Ovary (tissue), 3 donors: ENCODE measurements at regions not wholly inside any gene's neighbourhood (a gene's known extent, or its start where the extent isn't known, plus 50 kb on each side); places are given as distances from the start of the nearest gene placed in this dataset.

Source experiments
- POLR2A ChIP-seq: fragments of 450-650 bp; IDR thresholded peaks from one replicate; pipeline ENCODE4 v1.6.1; 2017; ENCODE audit warnings: antibody characterized with exemption, mild to moderate bottlenecking, moderate library complexity
- TF ChIP-seq, protein P1 (sequence below), 3 donors: fragments of 450-650 bp in 2 of 3; fragments of 200-600 bp in 1 of 3; IDR thresholded peaks; one replicate each; pipeline versions ENCODE4 v1.5.1 to v1.8.0; 2016 to 2022; ENCODE audit warnings: antibody characterized with exemption in 3 of 3, mild to moderate bottlenecking in 1 of 3
- donor health status: DM: no; HTN: no; CAD: no.

DNA sequence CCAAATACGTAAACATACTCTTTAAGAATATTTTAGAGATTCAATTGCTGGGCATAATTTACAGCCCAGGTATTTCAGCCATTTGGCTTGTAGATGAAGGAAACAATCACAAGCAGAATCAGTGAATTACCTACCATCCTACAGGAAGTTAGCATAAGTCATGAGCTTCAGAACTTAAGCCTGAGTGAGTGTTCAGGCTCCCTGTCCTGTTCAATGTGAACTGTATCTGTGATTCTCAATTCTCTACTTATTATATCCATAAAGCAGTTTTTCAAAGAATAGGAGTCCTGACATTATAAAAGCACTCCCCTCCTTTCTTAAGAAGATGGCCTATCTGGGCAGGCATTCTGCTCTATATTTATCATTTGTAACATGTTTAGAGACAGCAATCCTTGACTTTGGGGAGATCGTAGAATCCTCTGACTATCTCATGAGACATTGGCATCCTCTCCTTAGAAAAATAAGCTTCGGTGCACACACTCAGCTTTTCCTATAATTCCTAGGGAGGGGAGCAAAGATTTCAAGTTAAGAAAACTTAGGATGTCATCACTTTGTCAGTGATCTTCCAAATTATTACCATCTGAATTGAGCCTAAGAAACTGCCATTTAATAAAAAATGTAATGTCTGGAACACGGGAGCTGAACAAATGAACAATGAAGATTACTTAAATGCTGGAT lies 645.2 kb upstream of the IGFBP3 start:
- TF ChIP-seq POLR2A = no peak
- TF ChIP-seq, protein P1, sequence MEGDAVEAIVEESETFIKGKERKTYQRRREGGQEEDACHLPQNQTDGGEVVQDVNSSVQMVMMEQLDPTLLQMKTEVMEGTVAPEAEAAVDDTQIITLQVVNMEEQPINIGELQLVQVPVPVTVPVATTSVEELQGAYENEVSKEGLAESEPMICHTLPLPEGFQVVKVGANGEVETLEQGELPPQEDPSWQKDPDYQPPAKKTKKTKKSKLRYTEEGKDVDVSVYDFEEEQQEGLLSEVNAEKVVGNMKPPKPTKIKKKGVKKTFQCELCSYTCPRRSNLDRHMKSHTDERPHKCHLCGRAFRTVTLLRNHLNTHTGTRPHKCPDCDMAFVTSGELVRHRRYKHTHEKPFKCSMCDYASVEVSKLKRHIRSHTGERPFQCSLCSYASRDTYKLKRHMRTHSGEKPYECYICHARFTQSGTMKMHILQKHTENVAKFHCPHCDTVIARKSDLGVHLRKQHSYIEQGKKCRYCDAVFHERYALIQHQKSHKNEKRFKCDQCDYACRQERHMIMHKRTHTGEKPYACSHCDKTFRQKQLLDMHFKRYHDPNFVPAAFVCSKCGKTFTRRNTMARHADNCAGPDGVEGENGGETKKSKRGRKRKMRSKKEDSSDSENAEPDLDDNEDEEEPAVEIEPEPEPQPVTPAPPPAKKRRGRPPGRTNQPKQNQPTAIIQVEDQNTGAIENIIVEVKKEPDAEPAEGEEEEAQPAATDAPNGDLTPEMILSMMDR (IDR thresholded peaks at IDR 0.05) = no peak
